ENCODE measurements at regions not wholly inside any gene's neighbourhood (a gene's known extent, or its start where the extent isn't known, plus 50 kb on each side); places are given as distances from the start of the nearest gene placed in this dataset.
"Not testable (repeated sequence)": the region's sequence is repeated elsewhere in the genome, so short reads cannot be mapped to it uniquely, and the experiment has no call there.

- DNase-seq, result no peak
Measured at GRCh38 chr22:47623066-47623762, 860.8 kb downstream of the TBC1D22A start.

DNA sequence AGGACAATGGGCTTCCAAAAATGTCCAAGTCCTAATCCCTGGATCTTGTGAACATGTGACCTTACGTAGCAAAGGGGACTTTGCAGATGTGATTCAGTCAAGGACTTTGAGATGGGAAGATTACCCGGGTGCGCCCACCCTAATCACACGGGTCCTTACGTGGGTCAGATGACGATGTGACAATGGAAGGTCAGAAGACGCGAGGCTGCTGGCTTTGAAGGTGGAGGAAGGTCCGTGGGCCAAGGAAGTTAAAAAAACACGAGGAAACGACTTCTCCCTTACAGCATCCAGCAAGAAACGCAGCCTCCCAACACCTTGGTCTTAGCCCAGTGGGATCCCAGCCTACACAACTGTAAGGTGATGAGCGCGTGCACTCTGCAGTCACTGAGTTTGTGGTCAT, 860.1 kb downstream of the TBC1D22A start:
- no peak for DNase-seq

DNA sequence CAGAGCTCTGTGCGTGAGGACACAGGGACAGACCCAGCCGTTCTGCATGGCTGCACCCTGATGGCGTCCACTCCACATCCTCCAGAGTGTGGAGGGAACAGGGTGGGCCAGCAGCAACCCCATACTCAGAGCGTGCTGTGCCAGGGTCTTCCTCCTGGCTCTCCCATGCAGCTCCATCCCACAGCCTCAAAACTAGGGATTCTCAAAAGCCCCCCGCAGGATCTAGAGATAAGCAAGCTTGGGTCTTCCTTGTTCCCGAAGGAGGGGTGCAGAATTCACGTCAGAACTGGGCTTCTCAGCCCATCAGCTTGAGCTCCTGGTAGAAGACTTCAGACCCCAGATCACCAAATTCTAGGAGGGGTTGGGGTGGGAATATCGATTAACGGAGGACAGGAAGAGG, 858.8 kb downstream of the TBC1D22A start:
- no peak for DNase-seq

- no peak for DNase-seq
Measured at GRCh38 chr22:47620391-47620790, 857.9 kb downstream of the TBC1D22A start.

- DNase-seq, result no peak
Measured at GRCh38 chr22:47619631-47620030, 857.2 kb downstream of the TBC1D22A start.

- DNase-seq, result no peak
Measured at GRCh38 chr22:47618180-47619010, 855.9 kb downstream of the TBC1D22A start.

- no peak for DNase-seq
Measured at GRCh38 chr22:47617186-47617585, 854.7 kb downstream of the TBC1D22A start.

DNA sequence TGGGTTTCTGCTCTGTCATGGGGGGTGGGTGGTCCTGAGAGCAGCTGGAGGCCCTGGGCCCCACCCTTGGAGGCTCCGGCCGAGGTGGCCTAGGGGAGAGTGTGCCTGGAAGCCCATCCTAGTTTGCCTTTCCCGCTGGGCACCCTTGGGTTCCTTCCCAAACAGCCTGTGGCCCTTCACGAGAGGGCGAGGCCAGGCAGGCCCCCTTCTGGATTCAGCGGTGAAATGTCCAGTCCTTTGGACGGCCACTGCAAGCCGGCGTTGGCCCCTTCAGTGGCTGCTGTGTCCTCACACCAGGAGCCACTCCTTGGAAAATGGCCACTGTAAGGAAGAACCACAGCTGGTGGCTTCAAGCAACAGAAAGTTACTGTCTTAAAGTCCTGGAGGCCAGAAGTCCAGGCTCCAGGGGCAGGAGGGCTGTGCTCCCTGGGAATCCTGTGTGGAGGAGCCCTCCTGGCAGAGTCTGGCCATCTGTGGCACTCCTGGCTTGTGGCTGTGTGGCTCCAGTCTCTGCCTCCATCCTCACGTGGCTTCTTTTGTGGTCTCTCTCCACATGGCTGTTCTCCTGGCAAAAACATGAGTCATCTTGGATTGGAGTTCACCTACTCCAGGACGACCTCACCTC, 854.1 kb downstream of the TBC1D22A start:
- no peak for DNase-seq

DNA sequence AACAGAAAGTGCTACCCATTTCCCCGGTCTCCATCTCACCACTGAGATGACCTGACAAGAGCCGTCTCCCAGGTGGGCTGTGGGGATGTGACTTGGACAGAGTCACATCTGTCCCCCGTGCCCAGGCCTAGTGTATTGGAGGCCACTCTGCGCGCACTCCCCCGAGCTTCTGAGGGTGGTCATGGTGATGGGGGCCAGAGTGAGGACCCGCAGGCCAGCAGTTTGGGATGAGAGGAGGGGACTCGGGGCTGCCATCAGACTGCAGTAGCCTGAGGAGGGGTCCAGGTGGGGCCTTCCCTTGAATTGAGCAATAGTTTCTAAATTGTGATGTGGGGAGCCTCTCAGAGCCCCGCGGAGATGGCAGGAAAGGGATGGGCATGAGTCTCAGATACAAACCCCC, 852.6 kb downstream of the TBC1D22A start:
- DNase-seq, result no peak

GRCh38 chr22:47613606-47614350, 851.3 kb downstream of the TBC1D22A start:
- DNase-seq, result no peak

DNA sequence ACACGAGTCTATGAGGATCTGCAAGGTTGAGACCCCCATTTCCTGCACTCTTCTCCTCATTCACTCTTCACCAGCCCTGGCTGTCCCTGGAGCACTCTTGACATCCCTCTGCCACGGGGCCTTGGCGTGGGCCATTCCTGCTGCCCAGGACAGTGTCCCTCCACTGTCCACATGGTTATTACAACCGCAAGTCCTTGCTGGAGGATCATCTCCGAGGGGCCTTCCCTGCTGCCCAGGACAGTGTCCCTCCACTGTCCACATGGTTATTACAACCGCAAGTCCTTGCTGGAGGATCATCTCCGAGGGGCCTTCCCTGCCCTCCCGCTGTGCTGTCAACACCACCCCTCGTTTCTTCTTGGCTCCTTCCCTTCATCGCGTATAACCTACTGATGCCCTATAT, 850.7 kb downstream of the TBC1D22A start:
- DNase-seq, result not testable (repeated sequence)

DNA sequence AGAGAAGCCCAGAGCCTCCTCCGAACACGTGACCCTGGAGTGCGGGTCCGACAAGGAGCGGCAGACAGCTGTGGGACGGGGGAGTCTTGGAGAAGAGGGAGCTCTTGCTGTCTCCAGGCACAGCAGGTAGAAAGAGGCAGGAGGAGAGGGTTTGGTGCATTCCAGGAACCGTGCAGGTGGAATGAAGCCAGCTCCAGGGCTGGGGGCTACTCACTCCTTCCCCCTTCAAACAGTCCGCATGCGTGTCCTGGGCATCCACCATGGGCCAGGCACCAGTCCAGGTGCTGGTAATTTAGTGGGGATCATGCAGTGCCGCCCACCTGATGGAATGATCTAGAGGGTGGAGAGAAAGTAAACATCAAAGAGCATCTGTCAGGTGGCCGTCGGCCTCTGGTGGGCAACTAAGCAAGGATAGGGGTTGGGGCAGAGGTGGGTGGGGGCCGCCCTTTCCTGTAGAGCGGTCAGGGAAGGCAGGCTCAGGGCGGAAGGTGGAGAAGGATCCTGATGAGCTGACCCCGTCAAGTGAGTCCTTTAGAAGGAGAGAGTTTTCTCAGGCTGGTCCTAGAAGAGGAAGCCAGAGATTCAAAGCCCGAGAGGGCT, 850.0 kb downstream of the TBC1D22A start:
- no peak for DNase-seq

GRCh38 chr22:47610764-47611163, 848.3 kb downstream of the TBC1D22A start:
- no peak for DNase-seq

DNA sequence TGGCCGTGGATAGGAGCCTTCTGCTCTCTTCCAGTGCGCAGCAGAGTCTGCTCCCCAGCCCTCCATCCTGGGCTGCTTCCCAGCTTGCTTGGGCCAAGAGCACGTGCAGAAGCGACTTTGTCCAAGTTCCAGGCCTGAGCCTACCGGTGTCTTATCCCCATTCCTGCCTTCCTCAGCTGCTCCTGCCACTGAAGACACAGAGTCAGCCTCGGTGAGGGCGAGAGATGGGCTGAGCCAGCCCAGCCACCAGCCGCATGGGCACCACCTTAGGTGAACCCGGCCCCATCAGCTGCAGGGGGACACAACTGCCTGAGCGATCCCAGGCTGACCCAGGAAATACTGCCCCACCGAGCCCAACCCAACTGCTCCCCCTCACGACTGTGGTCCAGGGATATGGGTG, 847.8 kb downstream of the TBC1D22A start:
- no peak for DNase-seq

DNA sequence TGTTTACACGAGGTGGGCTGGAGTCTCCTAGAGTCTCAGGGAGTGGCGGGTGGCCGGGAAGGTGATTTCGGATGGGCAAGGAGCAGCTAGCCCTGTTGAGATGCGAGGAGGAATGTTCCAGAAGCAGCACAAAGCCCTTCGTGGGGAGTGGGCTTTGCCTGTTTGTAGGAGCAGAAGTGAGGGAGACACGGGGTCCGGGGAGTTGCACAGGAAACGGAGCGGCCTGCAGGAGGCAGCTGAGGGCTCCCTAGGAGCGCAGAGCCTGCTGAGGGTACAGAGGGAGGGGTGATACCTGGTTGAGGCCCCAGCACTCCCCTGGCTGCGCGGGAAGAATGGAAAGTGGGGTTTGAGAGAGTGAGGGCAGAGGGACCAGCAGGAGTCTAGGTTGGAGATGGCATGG, 847.2 kb downstream of the TBC1D22A start:
- DNase-seq, result no peak

DNA sequence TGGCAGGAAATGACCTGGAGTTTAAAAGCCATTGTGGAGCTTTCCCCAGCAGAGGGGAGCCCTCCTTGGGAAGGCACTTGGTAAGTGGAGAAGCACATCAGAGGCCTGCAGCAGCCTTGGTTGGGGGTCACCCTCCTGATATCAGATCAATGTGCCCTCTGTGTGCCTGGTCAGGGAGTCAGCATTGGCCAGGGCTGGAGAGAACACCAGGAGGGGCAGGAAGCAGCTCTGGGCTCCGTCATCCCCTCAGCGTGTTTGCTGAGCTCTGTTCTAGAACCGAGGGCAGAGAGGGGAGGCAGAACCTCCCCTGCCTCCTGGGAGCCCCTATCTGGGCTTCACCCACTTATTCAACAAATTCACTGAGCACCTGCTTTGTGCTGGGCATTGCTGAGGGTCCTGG, 846.0 kb downstream of the TBC1D22A start:
- DNase-seq, result no peak

DNA sequence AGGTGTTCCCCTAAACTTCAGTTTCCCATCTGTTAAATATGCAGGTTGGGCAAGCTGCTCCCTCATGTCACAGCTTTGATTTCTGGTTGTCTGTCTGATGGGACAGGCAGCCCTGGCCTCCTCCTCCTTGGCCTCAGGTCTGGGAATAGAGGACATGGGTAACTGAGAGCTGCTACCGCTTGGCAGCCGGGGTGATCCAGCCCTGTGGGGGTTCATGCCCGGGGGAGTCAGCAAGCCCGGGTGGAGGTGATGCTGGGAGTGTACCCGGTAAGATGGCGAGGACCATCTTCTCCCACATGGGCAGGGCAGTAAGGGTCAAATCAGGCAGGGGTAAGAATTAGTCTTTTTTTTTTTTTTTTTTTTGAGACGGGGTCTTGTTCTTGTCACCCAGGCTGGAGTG, 845.0 kb downstream of the TBC1D22A start:
- DNase-seq, result no peak

GRCh38 chr22:47606426-47606825, 844.0 kb downstream of the TBC1D22A start:
- DNase-seq, result no peak

DNA sequence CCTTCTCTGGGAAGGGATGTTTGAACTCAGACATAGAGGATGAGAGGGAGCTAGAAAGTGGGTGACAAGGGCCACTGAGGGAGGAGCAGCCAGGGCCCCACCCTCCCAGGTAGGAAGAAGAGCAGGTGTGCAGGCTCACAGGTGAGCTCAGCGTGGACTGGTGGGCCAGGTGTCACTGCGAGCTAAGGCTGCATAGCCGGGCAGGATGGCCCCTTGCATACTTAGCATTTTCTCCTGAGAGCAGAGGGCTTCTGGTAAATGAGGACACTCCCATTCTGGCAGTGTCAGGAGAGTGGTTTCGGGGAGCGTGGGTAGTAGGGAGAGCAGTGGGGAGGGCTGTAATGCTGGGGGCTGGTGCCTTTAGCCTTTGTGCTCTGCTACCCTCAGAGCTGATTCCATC, 843.4 kb downstream of the TBC1D22A start:
- no peak for DNase-seq

- DNase-seq, result no peak
Measured at GRCh38 chr22:47605441-47605840, 843.0 kb downstream of the TBC1D22A start.

DNA sequence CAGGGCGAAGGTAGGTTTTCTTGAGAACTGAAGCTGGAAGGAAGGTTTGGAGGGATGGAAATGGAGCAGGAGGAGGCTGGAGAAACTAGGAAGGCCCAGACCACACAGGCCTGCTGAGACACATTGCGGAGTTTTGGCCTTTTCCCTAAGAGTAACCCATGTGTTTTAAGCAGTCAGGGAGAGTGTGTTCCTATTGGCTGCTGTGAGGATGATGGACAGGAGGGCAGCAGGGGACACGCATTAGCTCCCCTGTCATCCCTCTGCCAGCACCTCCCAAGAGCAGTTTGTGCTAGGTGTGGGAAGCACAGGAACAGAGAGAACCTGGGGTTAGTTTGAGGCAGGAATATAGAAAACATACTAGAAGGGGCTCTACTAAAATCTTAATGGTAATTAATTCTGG, 842.1 kb downstream of the TBC1D22A start:
- no peak for DNase-seq

- DNase-seq, result no peak
Measured at GRCh38 chr22:47602732-47603131, 840.3 kb downstream of the TBC1D22A start.

- no peak for DNase-seq
Measured at GRCh38 chr22:47601666-47602065, 839.2 kb downstream of the TBC1D22A start.
